Kidney (tissue), 13 donors: ENCODE measurements at regions not wholly inside any gene's neighbourhood (a gene's known extent, or its start where the extent isn't known, plus 50 kb on each side); places are given as distances from the start of the nearest gene placed in this dataset.

ENCODE experiments used
- DNase-seq, 5 donors: peaks; one replicate each; pipeline ENCODE4 v3.0.0-alpha.2; 2013 to 2020
- FAIRE-seq: peaks from 2 replicates; lab custom pipeline; 2012; peaks lifted over from hg19 to GRCh38; lab: Jason Lieb, UNC
- H3K27ac ChIP-seq, 2 donors: one replicate each; pipeline ENCODE4 v1.7.0; 2013; ENCODE audit warnings: low read depth in 2 of 2, low read length in 2 of 2, inconsistent platforms in 1 of 2
- H3K27me3 ChIP-seq: one replicate; pipeline ENCODE4 v1.7.1; 2013; ENCODE audit warnings: low read length, inconsistent platforms; ENCODE audit not compliant: control insufficient read depth, insufficient read depth
- H3K36me3 ChIP-seq, 3 donors: one replicate each; pipeline versions ENCODE4 v1.7.0 to v1.7.1; 2013; ENCODE audit warnings: low read length in 3 of 3, control low read depth in 1 of 3, inconsistent platforms in 1 of 3; ENCODE audit not compliant: insufficient read depth in 3 of 3, control insufficient read depth in 2 of 3
- H3K4me1 ChIP-seq, 3 donors: one replicate each; pipeline versions ENCODE4 v1.7.0 to v1.7.1; 2013; ENCODE audit warnings: low read length in 3 of 3, inconsistent platforms in 1 of 3, low read depth in 1 of 3; ENCODE audit not compliant: control insufficient read depth in 2 of 3, insufficient read depth in 2 of 3
- H3K4me3 ChIP-seq, 3 donors: one replicate each; pipeline versions ENCODE4 v1.7.0 to v1.8.1; 2013; ENCODE audit warnings: low read length in 3 of 3, control low read depth in 1 of 3, inconsistent platforms in 1 of 3
- H3K9ac ChIP-seq, 3 donors: one replicate each; pipeline versions ENCODE4 v1.7.0 to v1.7.1; 2013; ENCODE audit warnings: low read length in 3 of 3, control low read depth in 1 of 3, inconsistent platforms in 1 of 3
- H3K9me3 ChIP-seq, 3 donors: one replicate each; pipeline versions ENCODE4 v1.7.0 to v1.7.1; 2013; ENCODE audit warnings: low read length in 3 of 3, control low read depth in 1 of 3, inconsistent platforms in 1 of 3; ENCODE audit not compliant: control insufficient read depth in 2 of 3, insufficient read depth in 1 of 3
- CTCF ChIP-seq: IDR thresholded peaks from 3 replicates; pipeline ENCODE4 v1.5.1; 2012; ENCODE audit warnings: mild to moderate bottlenecking, moderate library complexity, borderline replicate concordance; ENCODE audit not compliant: insufficient read depth; ENCODE audit errors: extremely low read depth
- intact Hi-C: fragments of 100-400 bp; cut with DNase I; formaldehyde crosslinking; loops from one replicate; pipeline ENCODE4 v1.11.1; 2022
- donor health status: control.
- donor health status: control.
- donor health status: control.
- donor health status: control.
- donor health status: control.
- donor health status: DM: yes; HTN: yes; CAD: no.
- donor health status: Normal renal cell carcinoma (clear cell type).

- Histone ChIP-seq H3K4me3 (no peak overlapping the region), H3K9me3 (no peaks in the 10 kb centered on the region), H3K27me3 (no peaks in the 10 kb centered on the region), H3K36me3 (no peaks in the 10 kb centered on the region), H3K9ac (no peak overlapping the region), H3K4me1 (no peaks in the 10 kb centered on the region), H3K27ac (no peak overlapping the region)
- DNase-seq, result no peak
- FAIRE-seq, result peak; percentile 6
- intact Hi-C loops, result no loop called here
- TF ChIP-seq CTCF, result no peak
Observed at GRCh38 chr4:174394915-174395314, 111.2 kb downstream of the CEP44 start.

GRCh38 chr4:174389439-174389838 is 105.7 kb downstream of the CEP44 start:
- no peak overlapping the region for H3K4me3 ChIP-seq
- H3K27ac ChIP-seq, result no peak overlapping the region
- H3K27me3 ChIP-seq, result no peaks in the 10 kb centered on the region
- H3K4me1 ChIP-seq, result no peaks in the 10 kb centered on the region
- no peaks in the 10 kb centered on the region for H3K36me3 ChIP-seq
- intact Hi-C loops, result no loop called here
- DNase-seq, result no peak
- TF ChIP-seq CTCF, result no peak
- no peak for FAIRE-seq
- no peak overlapping the region for H3K9ac ChIP-seq
- no peaks in the 10 kb centered on the region for H3K9me3 ChIP-seq

- Histone ChIP-seq H3K27me3 (no peaks in the 10 kb centered on the region), H3K4me3 (no peak overlapping the region), H3K27ac (no peak overlapping the region), H3K4me1 (no peaks in the 10 kb centered on the region), H3K9me3 (no peaks in the 10 kb centered on the region), H3K36me3 (no peaks in the 10 kb centered on the region), H3K9ac (no peak overlapping the region)
- no peak for FAIRE-seq
- no peak for TF ChIP-seq CTCF
- DNase-seq, result no peak
- intact Hi-C loops, result no loop called here
Observed at GRCh38 chr4:174388461-174389145, 104.9 kb downstream of the CEP44 start.

DNA sequence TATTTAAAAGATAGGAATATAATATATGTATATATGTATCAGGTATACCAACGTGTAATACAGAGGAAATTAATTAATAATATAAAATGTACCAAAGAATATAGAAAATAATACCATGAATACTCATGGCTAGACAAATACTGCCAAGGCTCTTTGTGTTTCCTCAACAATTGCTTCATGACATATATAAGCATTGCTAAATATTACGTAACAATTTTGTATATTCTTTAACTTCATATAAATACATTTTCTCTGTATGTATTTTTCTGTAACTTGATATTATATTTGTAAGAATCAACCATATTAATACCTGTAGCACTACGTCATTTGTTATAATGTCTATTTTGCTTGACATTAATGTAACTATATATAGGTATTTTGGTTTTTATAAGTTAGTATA is 104.0 kb downstream of the CEP44 start:
- Histone ChIP-seq H3K4me3 (no peak overlapping the region), H3K27ac (no peak overlapping the region), H3K4me1 (no peaks in the 10 kb centered on the region), H3K36me3 (no peaks in the 10 kb centered on the region), H3K27me3 (no peaks in the 10 kb centered on the region), H3K9me3 (no peaks in the 10 kb centered on the region), H3K9ac (no peak overlapping the region)
- TF ChIP-seq CTCF, result no peak
- intact Hi-C loops, result no loop called here
- FAIRE-seq, result no peak
- DNase-seq, result no peak
